ENCODE measurements at regions not wholly inside any gene's neighbourhood (a gene's known extent, or its start where the extent isn't known, plus 50 kb on each side); places are given as distances from the start of the nearest gene placed in this dataset.

DNA sequence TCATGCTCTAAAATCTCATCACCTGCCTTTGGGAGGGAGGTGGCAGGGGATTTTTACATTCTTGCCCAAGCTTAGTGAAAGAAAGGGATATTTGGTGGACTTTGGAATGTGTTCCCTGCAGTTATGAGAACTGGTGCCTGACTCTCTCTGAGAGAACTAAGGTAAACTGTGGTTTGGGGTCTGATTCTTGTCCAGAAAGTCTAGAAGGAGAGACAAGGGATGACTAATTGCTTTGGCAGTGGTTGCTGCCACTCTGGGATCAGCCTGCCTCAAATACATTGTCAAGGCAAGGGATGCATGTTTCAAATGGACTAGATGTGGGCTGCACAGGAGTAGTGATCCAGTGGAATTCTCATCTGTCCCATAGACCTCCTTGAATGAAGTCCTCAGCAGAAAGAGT lies 115.2 kb downstream of the DDIT4L start:
- no peaks in the 10 kb centered on the region for H3K36me3 ChIP-seq (ENCODE audit: control insufficient read depth, insufficient read depth, low read length)
- TF ChIP-seq, protein P1, sequence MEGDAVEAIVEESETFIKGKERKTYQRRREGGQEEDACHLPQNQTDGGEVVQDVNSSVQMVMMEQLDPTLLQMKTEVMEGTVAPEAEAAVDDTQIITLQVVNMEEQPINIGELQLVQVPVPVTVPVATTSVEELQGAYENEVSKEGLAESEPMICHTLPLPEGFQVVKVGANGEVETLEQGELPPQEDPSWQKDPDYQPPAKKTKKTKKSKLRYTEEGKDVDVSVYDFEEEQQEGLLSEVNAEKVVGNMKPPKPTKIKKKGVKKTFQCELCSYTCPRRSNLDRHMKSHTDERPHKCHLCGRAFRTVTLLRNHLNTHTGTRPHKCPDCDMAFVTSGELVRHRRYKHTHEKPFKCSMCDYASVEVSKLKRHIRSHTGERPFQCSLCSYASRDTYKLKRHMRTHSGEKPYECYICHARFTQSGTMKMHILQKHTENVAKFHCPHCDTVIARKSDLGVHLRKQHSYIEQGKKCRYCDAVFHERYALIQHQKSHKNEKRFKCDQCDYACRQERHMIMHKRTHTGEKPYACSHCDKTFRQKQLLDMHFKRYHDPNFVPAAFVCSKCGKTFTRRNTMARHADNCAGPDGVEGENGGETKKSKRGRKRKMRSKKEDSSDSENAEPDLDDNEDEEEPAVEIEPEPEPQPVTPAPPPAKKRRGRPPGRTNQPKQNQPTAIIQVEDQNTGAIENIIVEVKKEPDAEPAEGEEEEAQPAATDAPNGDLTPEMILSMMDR (IDR thresholded peaks at IDR 0.05; ENCODE audit: insufficient read depth, low read length, severe bottlenecking): no peak
- H3K27me3 ChIP-seq (ENCODE audit: control insufficient read depth, insufficient read depth, low read length): no peaks in the 10 kb centered on the region
- FAIRE-seq (peak; percentile 68), DNase-seq (ENCODE audit: low read depth) (no peak)
- no peak overlapping the region for H3K4me3 ChIP-seq (ENCODE audit: low read depth, low read length)

DNA sequence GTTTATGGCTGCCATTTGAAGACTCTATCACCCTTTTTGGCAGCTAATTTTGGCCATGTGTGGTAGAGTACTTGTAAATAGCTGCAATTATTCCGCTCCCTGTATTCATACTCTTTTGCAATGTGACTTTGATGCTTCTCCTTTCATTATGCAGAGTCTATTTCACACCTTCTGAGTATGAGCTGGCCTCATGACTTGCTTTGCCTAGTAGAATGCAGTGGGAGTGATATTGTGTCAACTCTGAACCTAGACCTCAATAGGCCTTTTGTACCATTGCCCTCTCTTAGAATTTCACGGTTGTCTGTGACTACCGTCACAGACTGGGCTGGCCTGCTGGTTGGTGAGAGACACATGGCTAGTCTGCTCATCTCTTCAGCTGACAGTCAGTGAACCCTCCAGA lies 118.8 kb downstream of the DDIT4L start:
- Histone ChIP-seq H3K4me3 (ENCODE audit: low read depth, low read length) (no peak overlapping the region), H3K36me3 (ENCODE audit: control insufficient read depth, insufficient read depth, low read length) (no peaks in the 10 kb centered on the region), H3K27me3 (ENCODE audit: control insufficient read depth, insufficient read depth, low read length) (no peaks in the 10 kb centered on the region)
- DNase-seq (ENCODE audit: low read depth) (no peak), FAIRE-seq (no peak)
- TF ChIP-seq, protein P1 (IDR thresholded peaks at IDR 0.05; ENCODE audit: insufficient read depth, low read length, severe bottlenecking): no peak

DNA sequence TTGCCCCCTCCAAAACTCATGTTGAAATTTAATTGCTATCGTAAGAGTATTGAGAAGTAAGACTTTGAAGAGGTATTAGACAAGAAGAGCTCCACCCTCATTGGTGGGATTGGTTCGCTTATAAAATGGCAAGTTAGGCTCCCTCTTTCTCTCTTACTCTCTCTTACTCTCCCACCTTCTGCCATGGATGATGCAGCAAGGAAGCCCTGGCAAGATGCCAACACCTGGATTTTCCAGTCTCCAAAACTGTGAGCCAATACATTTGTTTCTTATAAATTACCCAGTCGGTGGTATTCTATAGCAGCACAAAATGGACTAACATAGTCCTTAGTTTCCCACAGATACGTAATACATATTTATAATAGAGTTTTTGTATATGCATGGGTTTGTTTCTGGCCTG lies 119.4 kb downstream of the DDIT4L start:
- TF ChIP-seq, protein P1 (IDR thresholded peaks at IDR 0.05; ENCODE audit: insufficient read depth, low read length, severe bottlenecking): no peak
- DNase-seq (ENCODE audit: low read depth) (no peak), FAIRE-seq (no peak)
- Histone ChIP-seq H3K27me3 (ENCODE audit: control insufficient read depth, insufficient read depth, low read length) (no peaks in the 10 kb centered on the region), H3K36me3 (ENCODE audit: control insufficient read depth, insufficient read depth, low read length) (no peaks in the 10 kb centered on the region), H3K4me3 (ENCODE audit: low read depth, low read length) (no peak overlapping the region)

DNA sequence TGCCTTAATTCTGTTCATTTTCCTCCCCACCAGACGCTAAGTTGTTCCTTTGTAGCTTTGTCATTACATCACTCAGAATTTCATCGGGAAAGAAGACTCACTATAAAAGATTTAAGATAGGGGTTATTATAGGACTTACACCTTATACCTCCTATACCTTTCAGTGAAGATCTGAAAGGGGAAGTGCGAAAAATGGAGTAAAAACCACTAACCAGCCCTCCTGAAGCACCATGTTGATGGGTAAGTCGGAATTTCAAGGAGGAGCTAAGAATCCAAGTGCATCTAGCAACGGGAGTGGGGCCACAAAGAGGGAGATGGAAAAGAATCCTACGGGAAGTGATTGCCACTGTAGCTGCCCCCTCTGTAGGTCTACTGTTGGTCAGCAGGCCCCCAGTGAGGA lies 119.1 kb upstream of the H2AZ1 start:
- no peak overlapping the region for H3K4me3 ChIP-seq (ENCODE audit: low read depth, low read length)
- DNase-seq (ENCODE audit: low read depth) (no peak), FAIRE-seq (no peak)
- no peaks in the 10 kb centered on the region for H3K36me3 ChIP-seq (ENCODE audit: control insufficient read depth, insufficient read depth, low read length)
- TF ChIP-seq, protein P1 (IDR thresholded peaks at IDR 0.05; ENCODE audit: insufficient read depth, low read length, severe bottlenecking): no peak
- H3K27me3 ChIP-seq (ENCODE audit: control insufficient read depth, insufficient read depth, low read length): no peaks in the 10 kb centered on the region

DNA sequence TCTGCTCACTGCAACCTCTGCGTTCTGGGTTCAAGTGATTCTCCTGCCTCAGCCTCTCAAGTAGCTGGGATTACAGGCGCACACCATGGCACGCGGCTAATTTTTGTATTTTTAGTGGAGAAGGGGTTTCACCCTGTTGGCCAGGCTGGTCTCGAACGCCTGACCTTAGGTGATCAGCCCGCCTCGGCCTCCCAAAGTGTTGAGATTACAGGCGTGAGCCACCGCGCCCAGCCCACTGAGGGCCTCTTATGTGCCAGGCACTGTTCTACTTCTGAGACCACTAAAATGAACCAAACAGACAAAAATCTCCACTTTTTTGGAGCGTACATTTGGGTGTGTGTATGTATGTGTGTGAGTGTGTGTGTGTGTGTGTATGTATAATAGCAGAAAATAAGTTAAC lies 117.2 kb upstream of the H2AZ1 start:
- FAIRE-seq (no peak), DNase-seq (ENCODE audit: low read depth) (no peak)
- Histone ChIP-seq H3K4me3 (ENCODE audit: low read depth, low read length) (no peak overlapping the region), H3K36me3 (ENCODE audit: control insufficient read depth, insufficient read depth, low read length) (no peaks in the 10 kb centered on the region), H3K27me3 (ENCODE audit: control insufficient read depth, insufficient read depth, low read length) (no peaks in the 10 kb centered on the region)
- TF ChIP-seq, protein P1 (IDR thresholded peaks at IDR 0.05; ENCODE audit: insufficient read depth, low read length, severe bottlenecking): no peak

DNA sequence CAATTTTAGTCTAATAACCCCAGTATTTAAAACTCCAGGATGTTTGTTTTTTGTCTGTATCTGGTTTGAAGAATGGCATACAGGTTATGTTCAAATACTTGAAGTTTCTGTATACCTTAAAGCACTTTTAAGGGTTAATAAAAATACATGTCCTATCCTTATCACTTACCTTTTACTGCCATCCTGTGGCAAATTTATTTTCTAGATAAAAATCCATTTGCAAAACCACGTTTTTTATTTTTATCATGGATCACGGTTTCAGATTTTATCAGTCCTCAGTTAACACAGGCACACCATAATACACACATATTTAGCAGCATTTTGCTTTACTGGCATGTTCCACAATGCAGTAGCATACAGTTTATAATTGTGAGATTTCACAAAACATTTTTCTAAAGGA lies 113.3 kb upstream of the H2AZ1 start:
- DNase-seq (ENCODE audit: low read depth) (peak; percentile 28), FAIRE-seq (no peak)
- TF ChIP-seq, protein P1 (IDR thresholded peaks at IDR 0.05; ENCODE audit: insufficient read depth, low read length, severe bottlenecking): no peak
- Histone ChIP-seq H3K4me3 (ENCODE audit: low read depth, low read length) (no peak overlapping the region), H3K27me3 (ENCODE audit: control insufficient read depth, insufficient read depth, low read length) (no peaks in the 10 kb centered on the region), H3K36me3 (ENCODE audit: control insufficient read depth, insufficient read depth, low read length) (no peaks in the 10 kb centered on the region)
